Natural killer cell (primary cell): ENCODE measurements at regions not wholly inside any gene's neighbourhood (a gene's known extent, or its start where the extent isn't known, plus 50 kb on each side); places are given as distances from the start of the nearest gene placed in this dataset.

Experiments
- ATAC-seq, 3 donors: fragments of 150-1000 bp in 2 of 3; fragments of 200-7000 bp in 1 of 3; cut with Tn5 transposase; 1 replicate in 1 of 3; 2 replicates in 2 of 3; pipeline ENCODE4 v1.10.0; 2021; ENCODE audit warnings: mild to moderate bottlenecking in 2 of 3, moderate library complexity in 2 of 3
- DNase-seq, 2 donors: peaks; one replicate each; pipeline versions ENCODE4 v3.0.0 to v3.0.0-alpha.2; 2013 to 2021; ENCODE audit warnings: mixed read lengths in 1 of 2
- H3K27ac ChIP-seq: one replicate; pipeline ENCODE4 v1.5.1; 2013; ENCODE audit warnings: mild to moderate bottlenecking, low read length
- H3K27me3 ChIP-seq: one replicate; pipeline ENCODE4 v1.6.1; 2013; ENCODE audit warnings: low read length; ENCODE audit not compliant: control insufficient read depth, insufficient read depth
- H3K36me3 ChIP-seq: one replicate; pipeline ENCODE4 v1.6.1; 2013; ENCODE audit warnings: low read length; ENCODE audit not compliant: control insufficient read depth, insufficient read depth
- H3K4me1 ChIP-seq: one replicate; pipeline ENCODE4 v1.6.1; 2013; ENCODE audit warnings: low read length; ENCODE audit not compliant: control insufficient read depth, insufficient read depth
- H3K4me3 ChIP-seq: one replicate; pipeline ENCODE4 v1.5.1; 2013; ENCODE audit warnings: low read length
- H3K9me3 ChIP-seq: one replicate; pipeline ENCODE4 v1.6.1; 2013; ENCODE audit warnings: low read length; ENCODE audit not compliant: control insufficient read depth, insufficient read depth
- H3K27ac Mint-ChIP-seq, 2 donors: one replicate each; pipeline ENCODE4 v1.8.0; 2022; ENCODE audit warnings: mild to moderate bottlenecking in 2 of 2, mixed read lengths in 2 of 2, moderate library complexity in 1 of 2
- H3K27me3 Mint-ChIP-seq, 2 donors: one replicate each; pipeline ENCODE4 v1.8.0; 2022; ENCODE audit warnings: low read depth in 2 of 2, mixed read lengths in 2 of 2
- H3K36me3 Mint-ChIP-seq: one replicate; pipeline ENCODE4 v1.8.0; 2022; ENCODE audit warnings: mixed read lengths
- H3K4me1 Mint-ChIP-seq, 2 donors: one replicate each; pipeline ENCODE4 v1.8.0; 2022; ENCODE audit warnings: mixed read lengths in 2 of 2
- H3K4me3 Mint-ChIP-seq: one replicate; pipeline ENCODE4 v1.8.0; 2022; ENCODE audit warnings: mild to moderate bottlenecking, moderate library complexity, mixed read lengths
- H3K9me3 Mint-ChIP-seq, 2 donors: one replicate each; pipeline ENCODE4 v1.8.0; 2022; ENCODE audit warnings: mixed read lengths in 2 of 2
- WGBS: methylation state at CpG from one replicate; pipeline ENCODE4 v1.1.7; 2013; ENCODE audit warnings: missing lambda C conversion rate; ENCODE audit not compliant: insufficient coverage; 5-methylcytosine and 5-hydroxymethylcytosine counted together
- intact Hi-C: fragments of 100-400 bp; cut with micrococcal nuclease; formaldehyde crosslinking; loops from one replicate; pipeline ENCODE4 v1.14.2; 2022
- TF ChIP-seq, protein P1 (sequence below): fragments of 200-600 bp; IDR thresholded peaks from one replicate; pipeline ENCODE4 v1.8.0; 2022; ENCODE audit warnings: antibody characterized with exemption

GRCh38 chr12:69066492-69067373 lies 133.8 kb upstream of the CPM start:
- DNase-seq (no peak), ATAC-seq (no peak)
- Histone ChIP-seq H3K36me3 (no peaks in the 10 kb centered on the region), H3K27ac (no peak overlapping the region), H3K4me3 (no peak overlapping the region), H3K4me1 (no peaks in the 10 kb centered on the region), H3K27me3 (no peaks in the 10 kb centered on the region), H3K9me3 (no peaks in the 10 kb centered on the region)
- H3K27me3 Mint-ChIP-seq, result no peaks in the 10 kb centered on the region
- H3K4me3 Mint-ChIP-seq, result no peak overlapping the region
- no peak overlapping the region for H3K27ac Mint-ChIP-seq
- no peaks in the 10 kb centered on the region for H3K4me1 Mint-ChIP-seq
- H3K9me3 Mint-ChIP-seq, result no peaks in the 10 kb centered on the region
- TF ChIP-seq, protein P1, sequence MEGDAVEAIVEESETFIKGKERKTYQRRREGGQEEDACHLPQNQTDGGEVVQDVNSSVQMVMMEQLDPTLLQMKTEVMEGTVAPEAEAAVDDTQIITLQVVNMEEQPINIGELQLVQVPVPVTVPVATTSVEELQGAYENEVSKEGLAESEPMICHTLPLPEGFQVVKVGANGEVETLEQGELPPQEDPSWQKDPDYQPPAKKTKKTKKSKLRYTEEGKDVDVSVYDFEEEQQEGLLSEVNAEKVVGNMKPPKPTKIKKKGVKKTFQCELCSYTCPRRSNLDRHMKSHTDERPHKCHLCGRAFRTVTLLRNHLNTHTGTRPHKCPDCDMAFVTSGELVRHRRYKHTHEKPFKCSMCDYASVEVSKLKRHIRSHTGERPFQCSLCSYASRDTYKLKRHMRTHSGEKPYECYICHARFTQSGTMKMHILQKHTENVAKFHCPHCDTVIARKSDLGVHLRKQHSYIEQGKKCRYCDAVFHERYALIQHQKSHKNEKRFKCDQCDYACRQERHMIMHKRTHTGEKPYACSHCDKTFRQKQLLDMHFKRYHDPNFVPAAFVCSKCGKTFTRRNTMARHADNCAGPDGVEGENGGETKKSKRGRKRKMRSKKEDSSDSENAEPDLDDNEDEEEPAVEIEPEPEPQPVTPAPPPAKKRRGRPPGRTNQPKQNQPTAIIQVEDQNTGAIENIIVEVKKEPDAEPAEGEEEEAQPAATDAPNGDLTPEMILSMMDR, result no peak
- no peaks in the 10 kb centered on the region for H3K36me3 Mint-ChIP-seq
- intact Hi-C loops, result no loop called here
- 92% methylated on average over 6 of the region's 6 CpGs for WGBS

DNA sequence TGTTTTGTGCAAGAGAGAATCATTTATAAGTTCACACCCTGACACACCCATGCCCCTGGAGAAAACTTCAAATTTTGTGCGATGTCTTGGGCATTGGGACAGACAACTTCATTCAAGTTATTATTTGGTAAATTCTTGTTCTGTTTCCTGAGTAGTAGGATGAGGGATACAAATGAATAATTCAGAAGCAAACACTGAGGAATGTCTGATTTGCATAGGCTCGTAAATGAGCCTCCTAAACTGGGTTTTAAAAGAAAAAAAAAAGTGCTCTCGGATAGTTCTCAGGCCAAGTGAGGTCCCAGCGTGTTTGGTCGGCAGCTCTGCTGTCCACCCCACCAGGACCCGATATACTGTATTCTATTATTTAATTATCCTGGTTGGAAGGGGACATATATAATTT lies 134.7 kb upstream of the CPM start:
- no peaks in the 10 kb centered on the region for H3K9me3 ChIP-seq
- WGBS, result 90% methylated on average over 4 of the region's 6 CpGs
- no peaks in the 10 kb centered on the region for H3K4me1 Mint-ChIP-seq
- H3K27me3 Mint-ChIP-seq, result peaks cover 0 to under 1% of the 10 kb centered on the region in 2 donors
- TF ChIP-seq, protein P1, result no peak
- intact Hi-C loops, result no loop called here
- no peak overlapping the region for H3K4me3 Mint-ChIP-seq
- no peaks in the 10 kb centered on the region for H3K36me3 ChIP-seq
- DNase-seq (no peak), ATAC-seq (no peak)
- no peak overlapping the region for H3K27ac ChIP-seq
- no peaks in the 10 kb centered on the region for H3K27me3 ChIP-seq
- H3K4me1 ChIP-seq, result no peaks in the 10 kb centered on the region
- H3K9me3 Mint-ChIP-seq, result no peaks in the 10 kb centered on the region
- no peak overlapping the region for H3K4me3 ChIP-seq
- H3K36me3 Mint-ChIP-seq, result no peaks in the 10 kb centered on the region
- no peak overlapping the region for H3K27ac Mint-ChIP-seq

DNA sequence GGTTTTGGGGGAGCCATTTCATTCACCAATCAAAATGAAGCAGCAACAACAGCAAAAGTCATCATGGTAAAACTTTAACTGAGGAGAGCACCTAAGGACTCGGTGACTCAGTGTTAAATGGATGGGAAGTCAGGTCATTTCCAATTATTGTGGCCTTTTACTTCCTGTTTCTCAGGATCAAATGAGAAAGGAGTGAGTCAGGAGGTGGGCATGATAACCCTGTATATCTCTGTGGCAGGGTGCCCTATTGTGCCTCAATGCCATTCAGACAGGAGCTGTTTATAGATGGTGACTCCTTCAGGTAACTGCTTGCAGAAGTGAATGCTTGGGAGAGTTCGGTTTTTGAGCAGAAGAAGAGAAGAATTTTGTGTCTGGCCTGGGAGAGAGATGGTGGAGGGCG lies 135.5 kb upstream of the CPM start:
- TF ChIP-seq, protein P1, result no peak
- WGBS, result 82% methylated on average over 2 of the region's 3 CpGs
- no peaks in the 10 kb centered on the region for H3K4me1 ChIP-seq
- H3K27me3 ChIP-seq, result no peaks in the 10 kb centered on the region
- Mint-ChIP-seq H3K9me3 (no peaks in the 10 kb centered on the region), H3K27me3 (peaks cover 0 to 7% of the 10 kb centered on the region in 2 donors), H3K4me3 (no peak overlapping the region), H3K4me1 (no peaks in the 10 kb centered on the region), H3K36me3 (no peaks in the 10 kb centered on the region), H3K27ac (no peak overlapping the region)
- H3K9me3 ChIP-seq, result no peaks in the 10 kb centered on the region
- no peak for ATAC-seq
- no peaks in the 10 kb centered on the region for H3K36me3 ChIP-seq
- DNase-seq, result no peak
- H3K27ac ChIP-seq, result no peak overlapping the region
- no peak overlapping the region for H3K4me3 ChIP-seq
- intact Hi-C loops, result no loop called here

DNA sequence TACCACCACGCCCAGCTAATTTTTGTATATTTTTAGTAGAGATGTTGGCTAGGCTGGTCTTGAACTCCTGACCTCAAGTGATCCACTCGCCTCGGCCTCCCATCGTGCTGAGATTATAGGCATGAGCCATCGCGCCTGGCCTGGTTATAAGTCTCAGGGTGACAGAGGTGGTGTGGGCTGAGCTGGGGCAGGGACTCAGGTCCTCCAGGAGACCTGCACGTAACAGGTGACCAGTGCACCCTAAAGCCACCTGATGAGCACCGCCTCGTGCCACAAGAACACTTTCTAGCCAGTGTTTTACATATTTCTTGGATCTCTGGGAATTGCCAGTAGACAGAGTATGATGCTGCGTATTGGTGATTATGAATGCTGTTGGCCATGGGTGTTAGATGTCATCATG lies 136.5 kb upstream of the CPM start:
- Mint-ChIP-seq H3K27ac (no peak overlapping the region), H3K27me3 (peaks cover 4 to 14% of the 10 kb centered on the region in 2 donors), H3K4me3 (no peak overlapping the region), H3K9me3 (no peaks in the 10 kb centered on the region), H3K4me1 (no peaks in the 10 kb centered on the region), H3K36me3 (no peaks in the 10 kb centered on the region)
- no peaks in the 10 kb centered on the region for H3K4me1 ChIP-seq
- H3K9me3 ChIP-seq, result no peaks in the 10 kb centered on the region
- H3K4me3 ChIP-seq, result no peak overlapping the region
- no peak overlapping the region for H3K27ac ChIP-seq
- WGBS, result 83% methylated on average over 10 of the region's 10 CpGs
- DNase-seq (no peak), ATAC-seq (no peak)
- TF ChIP-seq, protein P1, result no peak
- intact Hi-C loops, result no loop called here
- no peaks in the 10 kb centered on the region for H3K27me3 ChIP-seq
- no peaks in the 10 kb centered on the region for H3K36me3 ChIP-seq
